AG10803 (cell line): ENCODE measurements at regions not wholly inside any gene's neighbourhood (a gene's known extent, or its start where the extent isn't known, plus 50 kb on each side); places are given as distances from the start of the nearest gene placed in this dataset.

Experiments used
- DNase-seq: peaks from one replicate; pipeline ENCODE4 v3.0.0; 2010; ENCODE audit warnings: low read depth
- H3K4me3 ChIP-seq: 2 replicates; pipeline ENCODE4 v1.5.1; 2011; ENCODE audit warnings: mild to moderate bottlenecking, low read length, control low read depth
- TF ChIP-seq, protein P1 (sequence below): conservative IDR thresholded peaks from 2 replicates; pipeline ENCODE4 v1.5.1; 2011; ENCODE audit warnings: mild to moderate bottlenecking, low read length, control low read depth, inconsistent platforms

GRCh38 chr5:168086746-168087145, 204.7 kb upstream of the WWC1 start:
- TF ChIP-seq, protein P1, sequence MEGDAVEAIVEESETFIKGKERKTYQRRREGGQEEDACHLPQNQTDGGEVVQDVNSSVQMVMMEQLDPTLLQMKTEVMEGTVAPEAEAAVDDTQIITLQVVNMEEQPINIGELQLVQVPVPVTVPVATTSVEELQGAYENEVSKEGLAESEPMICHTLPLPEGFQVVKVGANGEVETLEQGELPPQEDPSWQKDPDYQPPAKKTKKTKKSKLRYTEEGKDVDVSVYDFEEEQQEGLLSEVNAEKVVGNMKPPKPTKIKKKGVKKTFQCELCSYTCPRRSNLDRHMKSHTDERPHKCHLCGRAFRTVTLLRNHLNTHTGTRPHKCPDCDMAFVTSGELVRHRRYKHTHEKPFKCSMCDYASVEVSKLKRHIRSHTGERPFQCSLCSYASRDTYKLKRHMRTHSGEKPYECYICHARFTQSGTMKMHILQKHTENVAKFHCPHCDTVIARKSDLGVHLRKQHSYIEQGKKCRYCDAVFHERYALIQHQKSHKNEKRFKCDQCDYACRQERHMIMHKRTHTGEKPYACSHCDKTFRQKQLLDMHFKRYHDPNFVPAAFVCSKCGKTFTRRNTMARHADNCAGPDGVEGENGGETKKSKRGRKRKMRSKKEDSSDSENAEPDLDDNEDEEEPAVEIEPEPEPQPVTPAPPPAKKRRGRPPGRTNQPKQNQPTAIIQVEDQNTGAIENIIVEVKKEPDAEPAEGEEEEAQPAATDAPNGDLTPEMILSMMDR, result no peak
- DNase-seq, result no peak

GRCh38 chr5:168088410-168089173, 202.9 kb upstream of the WWC1 start:
- no peak overlapping the region for H3K4me3 ChIP-seq
- DNase-seq, result no peak
- TF ChIP-seq, protein P1, result no peak

More at GRCh38 chr5:168086746-168087145, 204.7 kb upstream of the WWC1 start:
- no peak overlapping the region for H3K4me3 ChIP-seq

GRCh38 chr5:168089201-168089887, 202.1 kb upstream of the WWC1 start:
- TF ChIP-seq, protein P1, result no peak
- no peak overlapping the region for H3K4me3 ChIP-seq
- no peak for DNase-seq

- DNase-seq, result no peak
Measured at GRCh38 chr5:168092209-168093185, 198.9 kb upstream of the WWC1 start.

DNA sequence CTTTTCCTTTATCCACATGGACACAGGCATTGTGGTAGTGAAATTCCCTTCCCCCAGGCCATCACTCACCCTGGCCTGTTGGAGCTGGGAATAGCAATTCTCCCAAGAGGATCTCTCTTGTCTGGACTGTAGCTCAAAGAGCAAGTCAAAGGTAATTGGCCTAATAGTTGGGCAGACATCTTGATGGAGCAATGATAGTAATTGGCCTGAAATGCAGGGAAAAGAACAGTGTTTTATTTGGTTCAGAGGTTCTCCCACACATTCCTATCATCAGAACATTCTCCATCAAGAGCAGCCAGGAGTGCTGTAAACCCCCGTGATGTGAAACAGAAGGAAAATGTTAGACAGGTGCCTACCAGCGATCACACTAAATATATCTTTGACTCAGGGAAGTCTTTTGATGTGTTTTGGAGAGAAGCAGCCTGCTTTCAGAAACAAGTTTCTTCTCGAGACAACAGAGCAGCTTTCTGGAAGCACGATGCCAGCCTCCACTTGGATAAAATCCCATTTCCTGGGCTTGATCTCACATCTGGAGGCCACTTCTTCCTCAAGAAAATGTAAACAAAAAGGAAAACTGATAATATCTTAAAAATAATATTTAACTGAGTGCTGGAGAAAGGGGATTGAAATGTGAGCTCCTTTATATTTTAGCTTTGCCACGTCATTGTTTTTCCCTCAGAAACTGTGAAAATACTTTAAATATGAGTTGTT, 198.1 kb upstream of the WWC1 start:
- peak; percentile 72 for DNase-seq
- H3K4me3 ChIP-seq, result no peak overlapping the region
- TF ChIP-seq, protein P1, result no peak

More at GRCh38 chr5:168092209-168093185, 198.9 kb upstream of the WWC1 start:
- TF ChIP-seq, protein P1, result no peak
- H3K4me3 ChIP-seq, result no peak overlapping the region

- TF ChIP-seq, protein P1, result no peak
- H3K4me3 ChIP-seq, result no peak overlapping the region
- no peak for DNase-seq
Measured at GRCh38 chr5:168096525-168096924, 194.9 kb upstream of the WWC1 start.
